GM23338 (cell line): ENCODE measurements at regions not wholly inside any gene's neighbourhood (a gene's known extent, or its start where the extent isn't known, plus 50 kb on each side); places are given as distances from the start of the nearest gene placed in this dataset.

Source experiments
- ATAC-seq: fragments of 200-7000 bp; cut with Tn5 transposase; 3 replicates; pipeline ENCODE4 v1.9.1; 2020
- DNase-seq: peaks from one replicate; pipeline ENCODE4 v3.0.0-alpha.2; 2015; ENCODE audit warnings: low spot score
- H2AFZ ChIP-seq: fragments of 200-600 bp; sonication (generic); 2 replicates; pipeline ENCODE4 v1.8.0; 2016; ENCODE audit warnings: antibody characterized with exemption, mild to moderate bottlenecking, moderate library complexity
- H3F3A ChIP-seq: fragments of 200-600 bp; sonication (generic); replicated peaks from 2 replicates; pipeline ENCODE4 v1.8.0; 2017; ENCODE audit warnings: antibody characterized with exemption, mixed run types, low read depth
- H3K27ac ChIP-seq: fragments of 200-600 bp; sonication (generic); 2 replicates; pipeline ENCODE4 v1.6.1; 2016; ENCODE audit warnings: low read depth
- H3K27me3 ChIP-seq: fragments of 200-600 bp; sonication (generic); 2 replicates; pipeline ENCODE4 v1.8.0; 2016; ENCODE audit warnings: mild to moderate bottlenecking, mixed run types, moderate library complexity; ENCODE audit not compliant: insufficient read depth
- H3K36me3 ChIP-seq: fragments of 200-600 bp; sonication (generic); 2 replicates; pipeline ENCODE4 v1.8.0; 2016; ENCODE audit warnings: mild to moderate bottlenecking; ENCODE audit not compliant: insufficient read depth
- H3K4me1 ChIP-seq: fragments of 200-600 bp; sonication (generic); 2 replicates; pipeline ENCODE4 v1.8.0; 2016; ENCODE audit warnings: mild to moderate bottlenecking, moderate library complexity; ENCODE audit not compliant: insufficient read depth
- H3K4me2 ChIP-seq: fragments of 200-600 bp; sonication (generic); 2 replicates; pipeline ENCODE4 v1.7.1; 2017; ENCODE audit warnings: mixed run types
- H3K4me3 ChIP-seq: fragments of 200-600 bp; sonication (generic); 2 replicates; pipeline ENCODE4 v1.6.1; 2016; ENCODE audit warnings: mixed run types
- H3K79me2 ChIP-seq: fragments of 200-600 bp; sonication (generic); replicated peaks from 2 replicates; pipeline ENCODE4 v1.8.0; 2017; ENCODE audit warnings: mild to moderate bottlenecking; ENCODE audit not compliant: insufficient read depth
- H3K9me2 ChIP-seq: fragments of 200-600 bp; sonication (generic); 2 replicates; pipeline ENCODE4 v1.8.0; 2017; ENCODE audit not compliant: insufficient read depth
- H4K20me1 ChIP-seq: fragments of 200-600 bp; sonication (generic); replicated peaks from 2 replicates; pipeline ENCODE4 v1.8.0; 2017; ENCODE audit warnings: mild to moderate bottlenecking; ENCODE audit not compliant: insufficient read depth
- H3K27ac Mint-ChIP-seq: 2 replicates; pipeline ENCODE4 v1.8.0; 2020; ENCODE audit warnings: inconsistent platforms, mild to moderate bottlenecking, moderate library complexity, mixed read lengths
- H3K27me3 Mint-ChIP-seq: 3 replicates; pipeline ENCODE4 v1.8.0; 2022; ENCODE audit warnings: low read depth, mild to moderate bottlenecking, moderate library complexity, mixed read lengths, inconsistent platforms; ENCODE audit not compliant: insufficient read depth, poor library complexity
- H3K36me3 Mint-ChIP-seq: 3 replicates; pipeline ENCODE4 v1.8.0; 2021; ENCODE audit warnings: low read depth, mild to moderate bottlenecking, inconsistent platforms, moderate library complexity, mixed read lengths
- H3K4me1 Mint-ChIP-seq: 3 replicates; pipeline ENCODE4 v1.8.0; 2020; ENCODE audit warnings: mild to moderate bottlenecking, inconsistent platforms, mixed read lengths
- H3K4me3 Mint-ChIP-seq: 3 replicates; pipeline ENCODE4 v1.8.0; 2021; ENCODE audit warnings: moderate library complexity, mild to moderate bottlenecking, inconsistent platforms, mixed read lengths
- H3K9me3 Mint-ChIP-seq: 3 replicates; pipeline ENCODE4 v1.8.0; 2020; ENCODE audit warnings: moderate library complexity, mild to moderate bottlenecking, inconsistent platforms, mixed read lengths
- CREB1 ChIP-seq: fragments of 250-450 bp; sonication (Bioruptor Pico); IDR thresholded peaks from 2 replicates; pipeline ENCODE4 v1.5.0; 2020; ENCODE audit warnings: low read depth, mild to moderate bottlenecking, moderate library complexity
- ETS1 ChIP-seq: IDR thresholded peaks from 2 replicates; pipeline ENCODE4 v1.6.1; 2016; ENCODE audit warnings: antibody characterized with exemption
- EZH2phosphoT487 ChIP-seq: fragments of 200-600 bp; sonication (generic); IDR thresholded peaks from one replicate; pipeline ENCODE4 v1.8.1; 2018; ENCODE audit warnings: antibody characterized with exemption; ENCODE audit not compliant: unreplicated experiment
- POLR2AphosphoS5 ChIP-seq: IDR thresholded peaks from 2 replicates; pipeline ENCODE4 v1.6.1; 2016; ENCODE audit warnings: antibody characterized with exemption, low read depth
- ZNF114 ChIP-seq: fragments of 250-450 bp; sonication (Bioruptor Pico); IDR thresholded peaks from 2 replicates; pipeline ENCODE4 v1.5.0; 2020; ENCODE audit warnings: mild to moderate bottlenecking, moderate library complexity
- ZNF462 ChIP-seq: fragments of 250-450 bp; sonication (Bioruptor Pico); IDR thresholded peaks from 2 replicates; pipeline ENCODE4 v1.5.0; 2020; ENCODE audit warnings: mild to moderate bottlenecking, moderate library complexity

GRCh38 chr2:150097402-150097801 is 390.1 kb downstream of the RND3 start:
- Mint-ChIP-seq H3K27ac (no peak overlapping the region), H3K27me3 (no peaks in the 10 kb centered on the region), H3K9me3 (no peaks in the 10 kb centered on the region), H3K4me1 (no peaks in the 10 kb centered on the region), H3K4me3 (no peak overlapping the region), H3K36me3 (no peaks in the 10 kb centered on the region)
- H3K36me3 ChIP-seq: no peaks in the 10 kb centered on the region
- no peaks in the 10 kb centered on the region for H3K79me2 ChIP-seq
- H2AFZ ChIP-seq: no peak overlapping the region
- no peaks in the 10 kb centered on the region for H3K27me3 ChIP-seq
- TF ChIP-seq POLR2AphosphoS5 (no peak), ETS1 (no peak), CREB1 (CRISPR knock-in tag) (no peak), ZNF462 (CRISPR knock-in tag) (no peak), EZH2phosphoT487 (no peak), ZNF114 (CRISPR knock-in tag) (no peak)
- H3K4me2 ChIP-seq: no peak overlapping the region
- ATAC-seq (no peak), DNase-seq (no peak)
- H3K27ac ChIP-seq: no peak overlapping the region
- no peaks in the 10 kb centered on the region for H3K4me1 ChIP-seq
- H3K4me3 ChIP-seq: no peak overlapping the region
- H3K9me2 ChIP-seq: no peaks in the 10 kb centered on the region; the same call in 1 of the 2 replicates
- no peaks in the 10 kb centered on the region for H4K20me1 ChIP-seq
- no peaks in the 10 kb centered on the region for H3F3A ChIP-seq
